GM04504 (cell line): ENCODE measurements at regions not wholly inside any gene's neighbourhood (a gene's known extent, or its start where the extent isn't known, plus 50 kb on each side); places are given as distances from the start of the nearest gene placed in this dataset.
"Not testable (repeated sequence)": the region's sequence is repeated elsewhere in the genome, so short reads cannot be mapped to it uniquely, and the experiment has no call there.

Experiments
- DNase-seq: peaks from one replicate; pipeline ENCODE4 v3.0.0-alpha.2; 2012; ENCODE audit warnings: low read depth

- no peak for DNase-seq
Observed at GRCh38 chr3:166446291-166446690, 609.1 kb upstream of the BCHE start.

- no peak for DNase-seq
Observed at GRCh38 chr3:166445865-166446264, 608.6 kb upstream of the BCHE start.

- DNase-seq, result no peak
Observed at GRCh38 chr3:166444756-166445155, 607.5 kb upstream of the BCHE start.

GRCh38 chr3:166444336-166444735 lies 607.1 kb upstream of the BCHE start:
- DNase-seq, result no peak

- no peak for DNase-seq
Observed at GRCh38 chr3:166435469-166436057, 598.3 kb upstream of the BCHE start.

GRCh38 chr3:166433060-166433459 lies 595.8 kb upstream of the BCHE start:
- DNase-seq, result no peak

- no peak for DNase-seq
Observed at GRCh38 chr3:166425900-166426611, 588.8 kb upstream of the BCHE start.

- no peak for DNase-seq
Observed at GRCh38 chr3:166425021-166425420, 587.8 kb upstream of the BCHE start.

GRCh38 chr3:166423824-166424513 lies 586.7 kb upstream of the BCHE start:
- DNase-seq, result not testable (repeated sequence)

GRCh38 chr3:166422556-166422955 lies 585.3 kb upstream of the BCHE start:
- DNase-seq, result no peak

GRCh38 chr3:166420071-166420470 lies 582.8 kb upstream of the BCHE start:
- no peak for DNase-seq

- no peak for DNase-seq
Observed at GRCh38 chr3:166405896-166406295, 568.7 kb upstream of the BCHE start.

- no peak for DNase-seq
Observed at GRCh38 chr3:166405465-166405864, 568.2 kb upstream of the BCHE start.

- DNase-seq, result no peak
Observed at GRCh38 chr3:166390303-166390702, 553.1 kb upstream of the BCHE start.

GRCh38 chr3:166388321-166388720 lies 551.1 kb upstream of the BCHE start:
- DNase-seq, result no peak

GRCh38 chr3:166372571-166373106 lies 535.4 kb upstream of the BCHE start:
- no peak for DNase-seq

- DNase-seq, result no peak
Observed at GRCh38 chr3:166367947-166368533, 530.8 kb upstream of the BCHE start.

GRCh38 chr3:166362698-166363097 lies 525.5 kb upstream of the BCHE start:
- no peak for DNase-seq

- DNase-seq, result no peak
Observed at GRCh38 chr3:166360720-166361119, 523.5 kb upstream of the BCHE start.

- DNase-seq, result no peak
Observed at GRCh38 chr3:166351461-166351860, 514.2 kb upstream of the BCHE start.

- DNase-seq, result no peak
Observed at GRCh38 chr3:166340604-166341266, 503.5 kb upstream of the BCHE start.

- DNase-seq, result no peak
Observed at GRCh38 chr3:166324401-166324800, 487.2 kb upstream of the BCHE start.
